ENCODE measurements at regions not wholly inside any gene's neighbourhood (a gene's known extent, or its start where the extent isn't known, plus 50 kb on each side); places are given as distances from the start of the nearest gene placed in this dataset.

DNA sequence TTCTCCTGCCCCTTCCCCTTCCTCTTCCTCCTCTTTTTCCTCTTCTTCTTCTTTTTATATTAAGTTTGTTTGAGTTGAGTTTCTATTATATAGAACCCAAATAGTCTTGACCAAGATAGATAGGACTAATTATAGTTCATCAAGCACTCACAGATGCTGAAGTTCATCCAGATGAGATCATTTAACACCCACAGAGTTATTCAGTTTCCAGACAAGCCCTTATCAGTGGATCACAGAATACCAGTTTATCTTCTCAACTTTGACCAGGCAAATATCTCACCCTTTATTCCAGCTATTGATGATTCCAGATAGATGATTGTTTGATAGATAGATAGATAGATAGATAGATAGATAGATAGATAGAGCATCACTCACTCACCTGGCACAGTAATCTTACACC, 87.5 kb downstream of the AXIN2 start:
- TF ChIP-seq, protein P1, sequence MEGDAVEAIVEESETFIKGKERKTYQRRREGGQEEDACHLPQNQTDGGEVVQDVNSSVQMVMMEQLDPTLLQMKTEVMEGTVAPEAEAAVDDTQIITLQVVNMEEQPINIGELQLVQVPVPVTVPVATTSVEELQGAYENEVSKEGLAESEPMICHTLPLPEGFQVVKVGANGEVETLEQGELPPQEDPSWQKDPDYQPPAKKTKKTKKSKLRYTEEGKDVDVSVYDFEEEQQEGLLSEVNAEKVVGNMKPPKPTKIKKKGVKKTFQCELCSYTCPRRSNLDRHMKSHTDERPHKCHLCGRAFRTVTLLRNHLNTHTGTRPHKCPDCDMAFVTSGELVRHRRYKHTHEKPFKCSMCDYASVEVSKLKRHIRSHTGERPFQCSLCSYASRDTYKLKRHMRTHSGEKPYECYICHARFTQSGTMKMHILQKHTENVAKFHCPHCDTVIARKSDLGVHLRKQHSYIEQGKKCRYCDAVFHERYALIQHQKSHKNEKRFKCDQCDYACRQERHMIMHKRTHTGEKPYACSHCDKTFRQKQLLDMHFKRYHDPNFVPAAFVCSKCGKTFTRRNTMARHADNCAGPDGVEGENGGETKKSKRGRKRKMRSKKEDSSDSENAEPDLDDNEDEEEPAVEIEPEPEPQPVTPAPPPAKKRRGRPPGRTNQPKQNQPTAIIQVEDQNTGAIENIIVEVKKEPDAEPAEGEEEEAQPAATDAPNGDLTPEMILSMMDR (IDR thresholded peaks at IDR 0.05) = no peak
- no peak for TF ChIP-seq EZH2 (IDR thresholded peaks at IDR 0.05; ENCODE audit: borderline replicate concordance, insufficient read depth, low read depth, low read length, poor library complexity, severe bottlenecking)
